ENCODE measurements at regions not wholly inside any gene's neighbourhood (a gene's known extent, or its start where the extent isn't known, plus 50 kb on each side); places are given as distances from the start of the nearest gene placed in this dataset.

DNA sequence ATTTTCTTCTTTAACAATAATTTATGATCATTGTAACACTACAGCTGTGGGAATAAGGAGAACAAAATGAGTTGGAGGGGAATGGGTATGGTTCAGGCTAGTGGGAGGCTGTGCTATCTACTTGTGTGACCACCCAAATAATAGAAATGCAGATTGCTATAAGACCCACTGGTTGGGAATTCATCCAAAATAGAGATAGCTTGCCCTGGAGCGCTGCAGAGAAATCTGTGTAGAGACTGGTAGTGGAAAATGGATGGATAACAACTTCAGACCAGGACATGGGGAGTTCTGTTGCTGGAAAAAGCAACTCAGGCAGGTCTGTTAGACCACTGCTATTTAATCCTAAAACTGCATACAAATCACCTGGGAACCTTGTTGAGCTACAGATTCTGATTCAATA, 137.1 kb upstream of the MKLN1 start:
- FAIRE-seq (no peak), DNase-seq (ENCODE audit: low read depth, low spot score) (no peak)
- Histone ChIP-seq H3K36me3 (ENCODE audit: control insufficient read depth in 2 of 2, extremely low read depth in 1 of 2, insufficient read depth in 2 of 2, low read length in 2 of 2) (no peaks in the 10 kb centered on the region), H4K20me1 (ENCODE audit: control insufficient read depth, extremely low read depth, insufficient read depth, low read length) (no peaks in the 10 kb centered on the region), H3K9ac (ENCODE audit: control insufficient read depth, extremely low read depth, insufficient read depth, low read length) (no peak overlapping the region), H3K4me1 (ENCODE audit: control insufficient read depth, extremely low read depth, insufficient read depth, low read length) (peaks cover 21% of the 10 kb centered on the region), H3K9me3 (ENCODE audit: control insufficient read depth, low read depth, low read length) (peaks cover 4% of the 10 kb centered on the region), H3K4me2 (ENCODE audit: control insufficient read depth, extremely low read depth, insufficient read depth, low read depth, low read length) (no peak overlapping the region), H3K27ac (ENCODE audit: control insufficient read depth, insufficient read depth, low read length) (no peak overlapping the region), H3K27me3 (ENCODE audit: control insufficient read depth, extremely low read depth, insufficient read depth, low read length) (no peaks in the 10 kb centered on the region), H2AFZ (ENCODE audit: control insufficient read depth, low read length) (no peak overlapping the region), H3K4me3 (ENCODE audit: control insufficient read depth in 2 of 3, extremely low read depth in 1 of 3, insufficient read depth in 2 of 3, low read depth in 1 of 3, low read length in 3 of 3) (no peak overlapping the region), H3K79me2 (ENCODE audit: control insufficient read depth, insufficient read depth, low read length) (no peaks in the 10 kb centered on the region), H3K9me1 (ENCODE audit: control insufficient read depth, extremely low read depth, insufficient read depth, low read length) (no peaks in the 10 kb centered on the region)
- dilution Hi-C loops (cut with MboI; ENCODE audit: extremely low pct_ligation_motif_present, low sequenced_read_pairs) = no loop called here
- TF ChIP-seq CTCF (optimal IDR thresholded peaks at IDR 0.05 in 1 of 3, IDR thresholded peaks at IDR 0.05 in 1 of 3, conservative IDR thresholded peaks at IDR 0.05 in 1 of 3; ENCODE audit: extremely low read depth in 1 of 3, insufficient read depth in 2 of 3, low read length in 3 of 3) (no peak), EZH2 (IDR thresholded peaks at IDR 0.05; ENCODE audit: low read length) (no peak)

DNA sequence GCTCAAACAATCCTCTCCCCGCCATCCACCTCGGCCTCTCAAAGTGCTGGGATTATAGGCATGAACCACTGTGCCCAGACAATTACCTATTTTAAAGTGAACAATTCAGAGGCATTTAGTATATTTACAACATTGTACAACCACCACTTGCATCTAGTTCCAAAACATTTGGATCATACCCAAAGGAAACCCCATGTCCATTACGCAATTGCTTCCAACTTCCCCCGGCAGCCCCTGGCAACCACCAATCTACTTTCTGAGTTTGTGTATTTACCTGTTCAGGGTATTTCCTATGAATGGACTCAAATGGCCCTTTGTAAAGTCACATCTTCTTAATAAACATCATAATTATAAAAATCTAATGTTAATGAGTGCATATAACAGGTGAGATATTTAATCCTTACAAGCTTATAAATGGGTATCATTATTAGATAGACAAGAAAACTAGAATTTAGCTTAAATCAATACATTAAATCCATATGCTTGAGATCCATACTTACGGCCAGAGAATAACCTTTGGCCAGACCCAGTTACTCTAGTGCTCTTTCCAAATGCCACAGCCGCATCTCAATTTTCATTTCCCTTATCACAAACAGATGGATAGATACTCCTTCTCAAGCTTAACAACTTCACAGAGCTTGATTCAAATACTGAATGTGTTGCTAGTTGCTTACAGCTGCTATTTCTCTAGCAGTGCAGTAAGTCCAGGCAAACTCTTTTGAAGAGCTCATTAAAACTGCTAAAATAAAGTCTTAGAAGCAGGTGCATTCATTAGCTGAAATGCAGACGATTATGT, 133.4 kb upstream of the MKLN1 start:
- Histone ChIP-seq H3K27ac (ENCODE audit: control insufficient read depth, insufficient read depth, low read length) (no peak overlapping the region), H3K9ac (ENCODE audit: control insufficient read depth, extremely low read depth, insufficient read depth, low read length) (no peak overlapping the region), H2AFZ (ENCODE audit: control insufficient read depth, low read length) (no peak overlapping the region), H3K4me1 (ENCODE audit: control insufficient read depth, extremely low read depth, insufficient read depth, low read length) (peaks cover 7% of the 10 kb centered on the region), H4K20me1 (ENCODE audit: control insufficient read depth, extremely low read depth, insufficient read depth, low read length) (no peaks in the 10 kb centered on the region), H3K27me3 (ENCODE audit: control insufficient read depth, extremely low read depth, insufficient read depth, low read length) (no peaks in the 10 kb centered on the region), H3K9me3 (ENCODE audit: control insufficient read depth, low read depth, low read length) (no peaks in the 10 kb centered on the region), H3K36me3 (ENCODE audit: control insufficient read depth in 2 of 2, extremely low read depth in 1 of 2, insufficient read depth in 2 of 2, low read length in 2 of 2) (no peaks in the 10 kb centered on the region), H3K4me3 (ENCODE audit: control insufficient read depth in 2 of 3, extremely low read depth in 1 of 3, insufficient read depth in 2 of 3, low read depth in 1 of 3, low read length in 3 of 3) (no peak overlapping the region), H3K4me2 (ENCODE audit: control insufficient read depth, extremely low read depth, insufficient read depth, low read depth, low read length) (no peak overlapping the region), H3K79me2 (ENCODE audit: control insufficient read depth, insufficient read depth, low read length) (no peaks in the 10 kb centered on the region), H3K9me1 (ENCODE audit: control insufficient read depth, extremely low read depth, insufficient read depth, low read length) (no peaks in the 10 kb centered on the region)
- FAIRE-seq (no peak), DNase-seq (ENCODE audit: low read depth, low spot score) (no peak)
- no peak for TF ChIP-seq CTCF (optimal IDR thresholded peaks at IDR 0.05 in 1 of 3, IDR thresholded peaks at IDR 0.05 in 1 of 3, conservative IDR thresholded peaks at IDR 0.05 in 1 of 3; ENCODE audit: extremely low read depth in 1 of 3, insufficient read depth in 2 of 3, low read length in 3 of 3)
- no peak for TF ChIP-seq EZH2 (IDR thresholded peaks at IDR 0.05; ENCODE audit: low read length)
- dilution Hi-C loops (cut with MboI; ENCODE audit: extremely low pct_ligation_motif_present, low sequenced_read_pairs) = no loop called here

All from keratinocyte (primary cell).